ENCODE measurements at regions not wholly inside any gene's neighbourhood (a gene's known extent, or its start where the extent isn't known, plus 50 kb on each side); places are given as distances from the start of the nearest gene placed in this dataset.
A peak's percentile ranks its signal among the peaks of the same experiment; 100 is the strongest.

DNA sequence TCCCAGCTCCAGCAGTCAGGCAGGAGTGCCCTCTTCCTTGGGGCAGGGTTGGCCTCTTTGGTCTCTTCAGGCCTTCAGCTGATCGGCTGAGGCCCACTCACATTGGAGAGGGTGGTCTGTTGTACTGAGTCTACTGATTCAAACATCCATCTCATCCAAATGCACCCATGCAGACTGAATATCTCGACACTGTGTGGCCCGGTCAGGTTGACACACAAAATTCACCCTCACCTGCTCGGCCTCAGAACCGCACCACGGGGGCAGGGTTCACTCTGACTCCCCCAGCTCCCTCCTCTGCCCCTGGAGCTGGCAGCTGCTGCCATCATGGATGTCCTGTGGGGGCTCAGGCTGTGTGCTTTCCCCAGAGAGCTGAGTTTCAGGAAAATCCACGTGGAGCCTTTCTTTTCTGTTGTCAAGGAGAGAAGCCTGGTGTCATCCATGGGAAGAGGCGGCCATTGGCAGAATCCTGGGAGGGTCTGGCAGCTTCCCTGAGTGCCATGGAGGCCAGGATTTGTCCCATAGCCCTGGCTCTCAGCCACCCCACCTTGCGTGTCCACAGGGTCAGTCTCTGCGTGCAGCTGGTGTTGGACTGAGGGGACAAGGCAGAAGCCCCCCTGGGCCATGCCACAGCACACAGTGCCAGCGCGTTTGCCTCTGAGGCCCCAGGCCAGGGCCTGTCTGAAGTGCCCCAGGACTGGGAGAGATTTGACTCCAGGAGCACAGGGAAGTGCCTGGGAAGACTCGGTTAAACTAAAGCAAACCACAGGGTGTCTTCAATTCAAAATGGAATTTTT lies 114.1 kb downstream of the ERMARD start:
- no peak overlapping the region for H3K27ac ChIP-seq

GRCh38 chr6:169864148-169865020 lies 113.0 kb downstream of the ERMARD start:
- TF ChIP-seq CTCF (conservative IDR thresholded peaks at IDR 0.05), result peak; percentile 15
- H3K27ac ChIP-seq, result no peak overlapping the region

More for the DNA sequence above, 114.1 kb downstream of the ERMARD start:
- no peak for TF ChIP-seq CTCF (conservative IDR thresholded peaks at IDR 0.05)

- H3K27ac ChIP-seq, result no peak overlapping the region
- TF ChIP-seq CTCF (conservative IDR thresholded peaks at IDR 0.05), result no peak
Observed at GRCh38 chr6:169863710-169864109, 112.3 kb downstream of the ERMARD start.

DNA sequence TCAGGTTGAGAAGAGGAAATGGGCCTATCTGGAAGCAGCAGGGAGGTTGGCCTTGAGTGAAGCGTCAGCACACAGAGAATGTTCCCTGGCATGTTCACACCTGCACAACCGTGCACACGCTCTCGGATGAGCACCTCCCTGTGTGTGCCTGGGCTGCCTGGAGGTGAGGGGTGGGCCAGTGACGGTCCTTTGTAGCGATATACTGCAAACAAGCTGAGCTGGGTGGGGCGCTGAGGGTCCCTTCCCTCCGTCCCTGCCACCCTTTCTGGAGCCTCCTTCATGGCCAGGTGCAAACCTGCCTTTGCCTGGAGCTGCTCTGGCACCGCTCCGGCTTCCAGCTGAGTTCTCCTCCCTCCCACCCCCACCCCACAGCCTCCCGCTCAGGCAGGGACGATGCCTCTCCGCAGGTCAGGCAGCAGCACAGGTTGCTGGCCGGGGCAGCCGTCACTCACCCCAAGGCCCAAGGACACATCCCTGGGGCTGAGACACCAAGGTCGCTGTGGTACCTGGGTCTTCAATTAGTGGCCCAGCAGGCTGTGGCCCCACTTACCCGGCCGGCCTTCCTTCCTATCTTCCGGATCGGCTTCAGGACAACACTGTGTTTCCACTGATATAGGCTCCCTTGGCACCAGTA lies 111.6 kb downstream of the ERMARD start:
- no peak for TF ChIP-seq CTCF (conservative IDR thresholded peaks at IDR 0.05)
- H3K27ac ChIP-seq, result no peak overlapping the region

DNA sequence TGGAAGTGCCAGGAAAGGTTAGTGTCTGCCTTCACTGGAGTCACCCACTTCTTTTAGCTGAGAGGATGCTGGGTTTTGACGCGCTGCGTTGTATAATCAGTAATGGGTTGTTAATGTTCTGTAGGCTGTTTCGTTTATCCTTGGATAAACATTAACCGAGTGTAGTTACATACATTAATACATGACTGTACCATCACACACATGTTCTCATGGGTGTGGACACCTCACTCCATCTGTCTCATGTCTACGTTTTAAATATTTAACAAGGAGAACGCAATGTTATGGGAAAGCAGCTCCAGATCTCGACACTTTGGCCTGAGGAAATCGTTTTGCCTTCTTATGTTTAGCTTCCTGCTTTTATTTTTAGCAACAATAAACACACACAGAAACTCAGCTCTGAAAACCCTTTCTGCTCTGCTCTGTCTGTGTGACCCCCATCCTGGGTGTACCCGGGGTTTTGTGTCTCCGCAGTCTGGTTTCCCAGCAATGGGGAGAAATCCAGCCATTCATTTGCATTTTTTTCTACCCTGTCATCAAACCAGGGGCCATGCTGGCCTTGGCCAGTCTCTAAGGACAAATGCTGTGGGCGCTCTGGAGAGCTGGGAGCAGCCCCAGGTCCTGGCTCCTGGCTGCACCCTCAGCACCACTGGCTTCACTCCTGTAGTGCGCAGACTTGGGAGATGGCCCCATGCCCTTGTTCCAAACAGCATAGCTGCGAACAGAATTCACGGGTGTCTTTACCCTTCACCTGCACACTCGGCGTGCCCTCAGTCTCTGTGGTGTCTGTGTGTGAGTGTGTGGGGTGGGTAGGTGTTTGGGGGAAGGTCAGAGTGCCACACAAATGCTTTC lies 110.8 kb downstream of the ERMARD start:
- H3K27ac ChIP-seq, result no peak overlapping the region
- no peak for TF ChIP-seq CTCF (conservative IDR thresholded peaks at IDR 0.05)

GRCh38 chr6:169861431-169862042 lies 110.1 kb downstream of the ERMARD start:
- H3K27ac ChIP-seq, result no peak overlapping the region
- no peak for TF ChIP-seq CTCF (conservative IDR thresholded peaks at IDR 0.05)
